Heart right ventricle (tissue), 16 donors: ENCODE measurements at regions not wholly inside any gene's neighbourhood (a gene's known extent, or its start where the extent isn't known, plus 50 kb on each side); places are given as distances from the start of the nearest gene placed in this dataset.

Experiments
- ATAC-seq, 8 donors: fragments of 200-7000 bp; cut with Tn5 transposase; one replicate each; pipeline ENCODE4 v1.9.1; 2020; ENCODE audit warnings: mild to moderate bottlenecking in 8 of 8, moderate library complexity in 8 of 8, moderate number of reproducible peaks in 1 of 8
- DNase-seq, 2 donors: peaks; one replicate each; pipeline ENCODE4 v3.0.0-alpha.2; 2020
- H3K27ac ChIP-seq, 10 donors: fragments of 200-600 bp; sonication (generic) in 2 of 10; one replicate each; pipeline versions ENCODE4 v1.5.0 to v1.8.0; 2020 to 2022; ENCODE audit warnings: mild to moderate bottlenecking in 3 of 10
- H3K27me3 ChIP-seq, 7 donors: fragments of 200-600 bp; one replicate each; pipeline ENCODE4 v1.8.0; 2021 to 2022; ENCODE audit warnings: mild to moderate bottlenecking in 2 of 7
- H3K36me3 ChIP-seq, 9 donors: fragments of 200-600 bp; sonication (generic) in 1 of 9; one replicate each; pipeline versions ENCODE4 v1.5.0 to v1.8.0; 2020 to 2022; ENCODE audit warnings: mild to moderate bottlenecking in 2 of 9
- H3K4me1 ChIP-seq, 9 donors: fragments of 200-600 bp; sonication (generic) in 1 of 9; one replicate each; pipeline versions ENCODE4 v1.5.0 to v1.8.0; 2020 to 2022; ENCODE audit warnings: mild to moderate bottlenecking in 4 of 9
- H3K4me3 ChIP-seq, 10 donors: fragments of 200-600 bp; sonication (generic) in 2 of 10; one replicate each; pipeline versions ENCODE4 v1.5.0 to v1.8.0; 2020 to 2022; ENCODE audit warnings: mild to moderate bottlenecking in 7 of 10, moderate library complexity in 2 of 10
- H3K9me3 ChIP-seq, 11 donors: fragments of 200-600 bp in 10 of 11; sonication (generic) in 2 of 11; one replicate each; pipeline versions ENCODE4 v1.5.0 to v1.8.0; 2013 to 2022; ENCODE audit warnings: mild to moderate bottlenecking in 2 of 11, control low read depth in 1 of 11, moderate library complexity in 1 of 11
- WGBS, 2 donors: extraction: QIAGEN DNeasy Blood & Tissue Kit; methylation state at CpG; one replicate each; pipeline ENCODE4 v1.1.7; 2013; ENCODE audit warnings: inconsistent platforms in 1 of 2; 5-methylcytosine and 5-hydroxymethylcytosine counted together
- intact Hi-C, 10 donors: fragments of 100-400 bp; cut with DNase I; formaldehyde crosslinking; loops; one replicate each; pipeline versions ENCODE4 v1.11.1 to v1.14.2; 2022
- TF ChIP-seq, protein P1 (sequence below), 9 donors: fragments of 200-600 bp; sonication (generic) in 2 of 9; IDR thresholded peaks; one replicate each; pipeline versions ENCODE4 v1.5.0 to v1.8.0; 2021 to 2022; ENCODE audit warnings: antibody characterized with exemption in 9 of 9, mild to moderate bottlenecking in 5 of 9, moderate library complexity in 1 of 9
- donor health status: Arrhythmogenic right ventricular cardiomyopathy.
- donor health status: ischemic (EF 13 %, LVEDD 7.1; RV severe dilation, severe dysfunction).
- donor health status: healthy with polysubstance abuse.
- donor health status: DM: no; HTN: yes; CAD: no.
- donor health status: DM: no; HTN: no; CAD: no.
- donor health status: ischemic (EF 25% LVEDD 6.9; RV normal size, moderate dysfunction).
- donor health status: ischemic (EF 25% LVEDD 5.7; RV mildly dilated, moderate dysfunction).
- donor health status: healthy.
- donor health status: DM: yes; HTN: yes; CAD: no.
- donor health status: Ischemic cardiomyopathy.
- donor health status: ischemic (EF 35%, LVEDD 5.7; RV mildly dilated, moderate dysfunction).
- donor health status: nonischemic (EF 11% LVEDD 7.7; RV severe dilation, severe dysfunction).
- donor health status: DM: yes; HTN: yes; CAD: no.
- donor health status: PGD.
- donor health status: ischemic (EF 29% LVEDD 5.4; RV normal size, mild dysfunction).
- donor health status: nonischemic (EF 23%, LVEDD 6.1; RV moderate dilation, normal function).

DNA sequence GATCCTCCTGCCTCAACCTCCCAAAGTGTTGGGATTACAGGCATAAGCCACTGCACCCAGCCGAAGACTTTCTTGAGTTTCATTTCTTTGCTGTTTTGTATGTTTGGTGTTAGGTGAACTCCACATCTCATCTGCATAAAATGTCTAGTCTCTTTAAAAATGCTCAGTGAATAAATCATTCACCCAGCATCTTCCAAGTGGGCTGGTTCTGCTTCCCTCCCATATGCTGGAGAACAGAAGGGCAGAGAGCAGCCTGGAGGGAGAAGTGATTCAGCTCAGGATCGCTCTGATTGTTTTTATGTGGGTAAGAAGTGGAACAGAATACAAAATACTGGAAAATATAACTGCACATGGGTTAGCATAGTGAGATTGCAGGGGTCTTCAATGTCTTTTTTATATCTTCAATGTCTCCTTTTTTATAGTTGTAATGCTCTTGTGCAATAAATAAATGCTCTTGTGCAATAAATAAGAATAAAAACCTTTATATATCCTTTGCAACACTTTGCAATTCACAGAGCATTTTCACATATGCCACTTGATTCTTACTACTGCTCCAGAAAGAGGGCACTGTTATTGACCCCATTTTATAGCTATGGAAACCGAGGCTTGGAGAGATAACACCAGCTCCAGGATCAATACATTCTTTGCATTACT lies 253.0 kb upstream of the NCKAP5 start:
- H3K4me1 ChIP-seq = peaks cover 0 to 18% (median 9%) of the 10 kb centered on the region in 9 donors
- no peaks in the 10 kb centered on the region for H3K36me3 ChIP-seq
- TF ChIP-seq, protein P1, sequence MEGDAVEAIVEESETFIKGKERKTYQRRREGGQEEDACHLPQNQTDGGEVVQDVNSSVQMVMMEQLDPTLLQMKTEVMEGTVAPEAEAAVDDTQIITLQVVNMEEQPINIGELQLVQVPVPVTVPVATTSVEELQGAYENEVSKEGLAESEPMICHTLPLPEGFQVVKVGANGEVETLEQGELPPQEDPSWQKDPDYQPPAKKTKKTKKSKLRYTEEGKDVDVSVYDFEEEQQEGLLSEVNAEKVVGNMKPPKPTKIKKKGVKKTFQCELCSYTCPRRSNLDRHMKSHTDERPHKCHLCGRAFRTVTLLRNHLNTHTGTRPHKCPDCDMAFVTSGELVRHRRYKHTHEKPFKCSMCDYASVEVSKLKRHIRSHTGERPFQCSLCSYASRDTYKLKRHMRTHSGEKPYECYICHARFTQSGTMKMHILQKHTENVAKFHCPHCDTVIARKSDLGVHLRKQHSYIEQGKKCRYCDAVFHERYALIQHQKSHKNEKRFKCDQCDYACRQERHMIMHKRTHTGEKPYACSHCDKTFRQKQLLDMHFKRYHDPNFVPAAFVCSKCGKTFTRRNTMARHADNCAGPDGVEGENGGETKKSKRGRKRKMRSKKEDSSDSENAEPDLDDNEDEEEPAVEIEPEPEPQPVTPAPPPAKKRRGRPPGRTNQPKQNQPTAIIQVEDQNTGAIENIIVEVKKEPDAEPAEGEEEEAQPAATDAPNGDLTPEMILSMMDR (IDR thresholded peaks at IDR 0.05) = no peak
- H3K27ac ChIP-seq = no peak overlapping the region
- no peak for DNase-seq
- H3K9me3 ChIP-seq = no peaks in the 10 kb centered on the region
- WGBS, 2 donors = 93 to 94% methylated on average over 3 of the region's 3 CpGs
- ATAC-seq = no peak
- H3K4me3 ChIP-seq = no peak overlapping the region
- intact Hi-C loops = no loop called here
- H3K27me3 ChIP-seq = no peaks in the 10 kb centered on the region

DNA sequence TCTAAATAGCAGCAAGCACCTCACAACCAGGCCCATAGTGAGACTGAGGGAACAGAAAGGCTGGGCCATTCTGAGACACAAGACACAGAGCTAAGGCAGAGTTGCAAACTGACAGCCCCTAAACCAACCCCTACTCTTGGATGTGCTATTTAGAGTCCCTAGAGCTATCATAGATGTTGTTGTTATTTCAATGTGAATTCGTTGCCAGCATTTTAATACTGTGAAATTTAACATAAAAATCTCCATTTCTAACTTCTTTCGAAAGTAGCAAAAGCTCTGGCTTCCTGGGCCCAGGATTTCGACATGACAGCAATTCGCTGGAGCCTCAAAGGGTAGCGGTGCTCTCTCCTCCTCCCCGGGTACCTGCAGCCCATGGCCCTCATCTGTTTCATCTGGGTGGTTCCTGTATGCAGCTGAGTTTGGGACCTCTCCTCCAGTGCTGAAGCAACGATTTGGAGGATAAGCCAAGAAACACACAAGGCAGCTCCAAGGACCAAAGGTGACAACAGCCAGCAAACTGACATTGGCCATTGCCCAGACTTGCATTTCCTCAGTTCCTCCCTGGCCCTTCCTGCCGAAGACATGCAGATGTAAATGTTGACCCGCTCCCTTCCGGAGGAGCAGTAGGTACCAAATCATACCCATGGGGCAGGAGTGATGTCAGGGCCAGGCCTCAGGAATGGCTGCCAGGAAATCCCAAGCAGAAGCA lies 254.4 kb upstream of the NCKAP5 start:
- no peak overlapping the region for H3K4me3 ChIP-seq
- H3K27me3 ChIP-seq = no peaks in the 10 kb centered on the region
- intact Hi-C loops = no loop called here
- H3K9me3 ChIP-seq = no peaks in the 10 kb centered on the region
- no peak for DNase-seq
- H3K4me1 ChIP-seq = peaks cover 0 to 15% (median 8%) of the 10 kb centered on the region in 9 donors
- no peaks in the 10 kb centered on the region for H3K36me3 ChIP-seq
- peak in 2 of 8 donors; percentile 22 to 29 for ATAC-seq
- WGBS, 2 donors = 73 to 76% methylated on average over 10 of the region's 10 CpGs
- no peak overlapping the region for H3K27ac ChIP-seq
- TF ChIP-seq, protein P1 (IDR thresholded peaks at IDR 0.05) = no peak

DNA sequence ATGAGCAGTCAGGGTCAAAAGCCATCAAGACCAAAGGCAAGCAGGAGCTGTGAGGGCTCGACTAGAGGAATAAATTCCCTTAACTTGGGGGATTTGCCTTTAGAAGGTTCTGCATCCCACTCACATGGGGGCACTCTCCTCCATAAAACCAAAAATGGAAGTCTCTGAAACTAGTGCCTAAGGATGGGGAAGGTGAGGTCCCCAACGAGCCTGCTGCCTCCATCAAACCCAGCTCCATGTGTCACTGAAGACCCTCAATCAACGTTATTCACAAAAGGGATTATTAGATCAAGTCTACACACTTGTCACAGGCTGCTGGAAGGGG lies 254.9 kb upstream of the NCKAP5 start:
- no peak overlapping the region for H3K4me3 ChIP-seq
- intact Hi-C loops = no loop called here

DNA sequence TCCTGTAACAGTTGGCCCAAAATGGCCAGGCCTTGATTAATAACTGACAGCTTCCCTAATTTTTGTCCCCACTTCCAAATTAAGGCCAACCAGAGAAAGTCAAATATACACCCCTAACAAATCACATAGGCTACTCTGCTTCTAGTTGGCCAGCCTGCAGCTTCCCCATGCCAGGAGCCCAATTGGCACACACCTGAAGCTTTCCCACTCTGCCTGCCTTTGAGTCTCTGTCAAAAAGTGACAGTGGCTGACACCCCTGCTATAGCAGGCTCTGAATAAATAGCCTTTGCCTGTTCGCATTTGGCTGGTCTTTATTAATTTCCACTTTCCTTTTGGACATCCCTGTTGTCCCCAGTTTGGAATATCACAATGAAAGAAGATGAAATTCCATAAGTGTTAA lies 256.6 kb upstream of the NCKAP5 start:
- ATAC-seq (peak in 1 of 8 donors; percentile 45), DNase-seq (no peak)
- intact Hi-C loops = no loop called here
- Histone ChIP-seq H3K27me3 (no peaks in the 10 kb centered on the region), H3K4me1 (peaks cover 0 to 6% (median 0%) of the 10 kb centered on the region in 9 donors), H3K4me3 (no peak overlapping the region), H3K9me3 (no peaks in the 10 kb centered on the region), H3K27ac (no peak overlapping the region), H3K36me3 (no peaks in the 10 kb centered on the region)
- TF ChIP-seq, protein P1 (IDR thresholded peaks at IDR 0.05) = no peak
- 69 to 90% methylated on average over 1 of the region's 1 CpG for WGBS, 2 donors

More for the DNA sequence above, 254.9 kb upstream of the NCKAP5 start:
- TF ChIP-seq, protein P1 (IDR thresholded peaks at IDR 0.05) = no peak
- no peak for ATAC-seq
- Histone ChIP-seq H3K4me1 (peaks cover 0 to 10% (median 3%) of the 10 kb centered on the region in 9 donors), H3K27me3 (no peaks in the 10 kb centered on the region), H3K9me3 (no peaks in the 10 kb centered on the region), H3K36me3 (no peaks in the 10 kb centered on the region), H3K27ac (no peak overlapping the region)
- DNase-seq = no peak
- WGBS, 2 donors = 77 to 79% methylated on average over 3 of the region's 3 CpGs
